Trophoblast cell (in vitro differentiated cells and primary cell): ENCODE measurements at regions not wholly inside any gene's neighbourhood (a gene's known extent, or its start where the extent isn't known, plus 50 kb on each side); places are given as distances from the start of the nearest gene placed in this dataset.

Experiments used
- DNase-seq, 2 donors: peaks; one replicate each; pipeline ENCODE4 v3.0.0-alpha.2; 2016
- H2AFZ ChIP-seq: 2 replicates; pipeline ENCODE4 v1.6.1; 2013; ENCODE audit warnings: low read length, moderate library complexity, mild to moderate bottlenecking; ENCODE audit not compliant: insufficient read depth, poor library complexity
- H2AK5ac ChIP-seq: 2 replicates; pipeline ENCODE4 v1.6.1; 2013; ENCODE audit warnings: mild to moderate bottlenecking, low read length
- H2BK120ac ChIP-seq: 2 replicates; pipeline ENCODE4 v1.6.1; 2013; ENCODE audit warnings: low read length, mild to moderate bottlenecking, moderate library complexity; ENCODE audit not compliant: insufficient read depth, poor library complexity
- H2BK12ac ChIP-seq: 2 replicates; pipeline ENCODE4 v1.6.1; 2013; ENCODE audit warnings: mild to moderate bottlenecking, low read length, moderate library complexity
- H2BK5ac ChIP-seq: 2 replicates; pipeline ENCODE4 v1.6.1; 2013; ENCODE audit warnings: low read length, low read depth, moderate library complexity, mild to moderate bottlenecking; ENCODE audit not compliant: poor library complexity
- H3K14ac ChIP-seq: 2 replicates; pipeline ENCODE4 v1.6.1; 2013; ENCODE audit warnings: mild to moderate bottlenecking, low read length
- H3K18ac ChIP-seq: 2 replicates; pipeline ENCODE4 v1.6.1; 2013; ENCODE audit warnings: mild to moderate bottlenecking, low read length
- H3K23ac ChIP-seq: 2 replicates; pipeline ENCODE4 v1.6.1; 2013; ENCODE audit warnings: low read length
- H3K27ac ChIP-seq: 2 replicates; pipeline ENCODE4 v1.5.1; 2013; ENCODE audit warnings: low read depth, mild to moderate bottlenecking, inconsistent platforms, low read length, moderate library complexity
- H3K27me3 ChIP-seq: 2 replicates; pipeline ENCODE4 v1.6.1; 2013; ENCODE audit warnings: inconsistent platforms, mild to moderate bottlenecking, low read length, moderate library complexity; ENCODE audit not compliant: insufficient read depth
- H3K36me3 ChIP-seq, 2 experiments: 1 replicate in 1 of 2; 2 replicates in 1 of 2; pipeline ENCODE4 v1.6.1; 2013; ENCODE audit warnings: low read length in 2 of 2, mild to moderate bottlenecking in 2 of 2, moderate library complexity in 1 of 2; ENCODE audit not compliant: insufficient read depth in 2 of 2, control insufficient read depth in 1 of 2
- H3K4ac ChIP-seq: 2 replicates; pipeline ENCODE4 v1.6.1; 2013; ENCODE audit warnings: low read depth, mild to moderate bottlenecking, low read length, moderate library complexity
- H3K4me1 ChIP-seq, 2 experiments: 1 replicate in 1 of 2; 2 replicates in 1 of 2; pipeline ENCODE4 v1.6.1; 2013; ENCODE audit warnings: low read length in 2 of 2, mild to moderate bottlenecking in 2 of 2, moderate library complexity in 1 of 2; ENCODE audit not compliant: insufficient read depth in 2 of 2, control insufficient read depth in 1 of 2
- H3K4me2 ChIP-seq: 2 replicates; pipeline ENCODE4 v1.6.1; 2013; ENCODE audit warnings: inconsistent platforms, mild to moderate bottlenecking, low read length, moderate library complexity
- H3K4me3 ChIP-seq: 2 replicates; pipeline ENCODE4 v1.5.1; 2013; ENCODE audit warnings: mild to moderate bottlenecking, low read depth, low read length, inconsistent platforms
- H3K79me1 ChIP-seq: one replicate; pipeline ENCODE4 v1.6.1; 2013; ENCODE audit warnings: low read length
- H3K79me2 ChIP-seq: 2 replicates; pipeline ENCODE4 v1.6.1; 2013; ENCODE audit warnings: low read length, mild to moderate bottlenecking; ENCODE audit not compliant: control insufficient read depth, insufficient read depth, poor library complexity
- H3K9ac ChIP-seq: 2 replicates; pipeline ENCODE4 v1.6.1; 2013; ENCODE audit warnings: mild to moderate bottlenecking, low read length
- H3K9me3 ChIP-seq: 2 replicates; pipeline ENCODE4 v1.6.1; 2013; ENCODE audit warnings: low read depth, mild to moderate bottlenecking, control low read depth, inconsistent platforms, low read length; ENCODE audit not compliant: insufficient read depth
- H4K12ac ChIP-seq: 2 replicates; pipeline ENCODE4 v1.6.1; 2013; ENCODE audit warnings: low read depth, mild to moderate bottlenecking, low read length, moderate library complexity
- H4K8ac ChIP-seq: 2 replicates; pipeline ENCODE4 v1.6.1; 2013; ENCODE audit warnings: low read depth, mild to moderate bottlenecking, low read length, moderate library complexity
- H4K91ac ChIP-seq: one replicate; pipeline ENCODE4 v1.6.1; 2013; ENCODE audit warnings: low read depth, mild to moderate bottlenecking, low read length, moderate library complexity
- WGBS: extraction: QIAGEN DNeasy Blood & Tissue Kit; methylation state at CpG from one replicate; pipeline ENCODE4 v1.1.7; 2013; ENCODE audit warnings: missing lambda C conversion rate; ENCODE audit not compliant: insufficient read length, insufficient coverage; ENCODE audit errors: extremely low coverage; 5-methylcytosine and 5-hydroxymethylcytosine counted together

DNA sequence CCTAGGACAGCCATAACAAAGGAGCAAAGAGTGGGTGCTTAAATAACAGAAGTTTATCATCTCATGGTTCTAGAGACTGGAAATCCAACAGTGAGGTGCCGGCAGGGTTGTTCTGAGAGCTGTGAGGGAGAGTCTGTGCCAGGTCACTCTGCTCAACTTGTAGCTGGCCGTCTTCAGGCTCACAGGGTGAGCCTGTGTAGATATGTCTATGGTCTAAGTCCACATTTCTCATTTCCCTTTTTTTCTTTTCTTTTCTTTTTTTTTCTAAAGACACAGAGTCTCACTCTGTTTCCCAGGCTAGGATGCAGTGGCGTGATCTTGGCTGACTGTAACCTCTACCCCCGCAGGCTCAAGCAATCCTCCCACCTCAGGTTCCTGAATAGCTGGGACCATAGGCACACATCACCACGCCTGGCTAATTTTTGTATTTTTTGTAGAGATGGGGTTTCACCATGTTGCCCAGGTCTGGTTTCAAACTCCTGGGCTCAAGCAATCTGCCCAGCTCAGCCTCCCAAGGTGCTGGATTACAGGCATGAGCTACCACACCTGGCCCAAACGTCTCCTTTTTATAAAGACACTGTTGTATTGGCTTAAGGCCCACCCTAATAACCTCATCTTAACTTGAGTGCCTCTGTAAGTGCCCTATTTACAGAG is 142.2 kb downstream of the SP3 start:
- Histone ChIP-seq H3K9ac (no peak overlapping the region), H3K79me2 (no peaks in the 10 kb centered on the region), H4K12ac (no peak overlapping the region), H4K8ac (no peak overlapping the region), H3K36me3 (no peaks in the 10 kb centered on the region), H2AFZ (no peak overlapping the region), H3K14ac (no peak overlapping the region), H2BK120ac (no peak overlapping the region), H3K4me3 (no peak overlapping the region), H3K18ac (no peak overlapping the region), H3K4me2 (no peak overlapping the region), H3K79me1 (no peaks in the 10 kb centered on the region), H3K4ac (no peak overlapping the region), H4K91ac (no peak overlapping the region), H2BK12ac (no peak overlapping the region), H2AK5ac (no peak overlapping the region), H3K4me1 (no peaks in the 10 kb centered on the region), H3K23ac (no peak overlapping the region), H3K9me3 (no peaks in the 10 kb centered on the region), H2BK5ac (no peak overlapping the region), H3K27ac (no peak overlapping the region), H3K27me3 (no peaks in the 10 kb centered on the region)
- DNase-seq, result no peak
- no CpG with 5 or more reads among the region's 6 CpGs for WGBS

DNA sequence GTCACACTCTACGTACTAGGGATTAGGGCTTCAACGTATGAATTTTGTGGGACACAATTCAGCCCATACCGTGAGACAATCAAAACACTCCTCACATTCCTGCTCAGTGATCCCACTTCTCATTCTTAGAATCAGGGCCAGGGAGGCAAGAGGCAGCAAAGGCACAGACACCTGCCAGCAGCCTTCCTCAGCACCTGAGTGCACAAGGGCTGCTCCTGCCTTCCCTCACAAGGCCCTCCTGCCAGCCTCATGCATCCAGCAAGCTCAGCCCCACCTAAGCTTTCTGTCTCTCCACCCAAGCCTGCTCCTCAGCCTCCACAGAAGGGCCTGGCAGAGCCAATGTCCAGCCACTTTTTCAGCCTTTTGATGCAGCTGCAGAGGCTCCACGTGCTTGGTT is 141.6 kb downstream of the SP3 start:
- H3K23ac ChIP-seq, result no peak overlapping the region
- H2BK120ac ChIP-seq, result no peak overlapping the region
- no peak overlapping the region for H2AK5ac ChIP-seq
- no peak overlapping the region for H4K12ac ChIP-seq
- H3K14ac ChIP-seq, result no peak overlapping the region
- no CpG with 5 or more reads among the region's 4 CpGs for WGBS
- no peak overlapping the region for H4K8ac ChIP-seq
- H3K18ac ChIP-seq, result no peak overlapping the region
- no peak overlapping the region for H2BK12ac ChIP-seq
- no peak overlapping the region for H3K4me3 ChIP-seq
- H3K27me3 ChIP-seq, result no peaks in the 10 kb centered on the region
- H3K4me1 ChIP-seq, result no peaks in the 10 kb centered on the region
- H2BK5ac ChIP-seq, result no peak overlapping the region
- H3K36me3 ChIP-seq, result no peaks in the 10 kb centered on the region
- H3K4ac ChIP-seq, result no peak overlapping the region
- no peak overlapping the region for H2AFZ ChIP-seq
- no peak overlapping the region for H3K4me2 ChIP-seq
- no peaks in the 10 kb centered on the region for H3K9me3 ChIP-seq
- no peak overlapping the region for H4K91ac ChIP-seq
- H3K79me1 ChIP-seq, result no peaks in the 10 kb centered on the region
- DNase-seq, result no peak
- H3K27ac ChIP-seq, result no peak overlapping the region
- no peaks in the 10 kb centered on the region for H3K79me2 ChIP-seq
- H3K9ac ChIP-seq, result no peak overlapping the region

DNA sequence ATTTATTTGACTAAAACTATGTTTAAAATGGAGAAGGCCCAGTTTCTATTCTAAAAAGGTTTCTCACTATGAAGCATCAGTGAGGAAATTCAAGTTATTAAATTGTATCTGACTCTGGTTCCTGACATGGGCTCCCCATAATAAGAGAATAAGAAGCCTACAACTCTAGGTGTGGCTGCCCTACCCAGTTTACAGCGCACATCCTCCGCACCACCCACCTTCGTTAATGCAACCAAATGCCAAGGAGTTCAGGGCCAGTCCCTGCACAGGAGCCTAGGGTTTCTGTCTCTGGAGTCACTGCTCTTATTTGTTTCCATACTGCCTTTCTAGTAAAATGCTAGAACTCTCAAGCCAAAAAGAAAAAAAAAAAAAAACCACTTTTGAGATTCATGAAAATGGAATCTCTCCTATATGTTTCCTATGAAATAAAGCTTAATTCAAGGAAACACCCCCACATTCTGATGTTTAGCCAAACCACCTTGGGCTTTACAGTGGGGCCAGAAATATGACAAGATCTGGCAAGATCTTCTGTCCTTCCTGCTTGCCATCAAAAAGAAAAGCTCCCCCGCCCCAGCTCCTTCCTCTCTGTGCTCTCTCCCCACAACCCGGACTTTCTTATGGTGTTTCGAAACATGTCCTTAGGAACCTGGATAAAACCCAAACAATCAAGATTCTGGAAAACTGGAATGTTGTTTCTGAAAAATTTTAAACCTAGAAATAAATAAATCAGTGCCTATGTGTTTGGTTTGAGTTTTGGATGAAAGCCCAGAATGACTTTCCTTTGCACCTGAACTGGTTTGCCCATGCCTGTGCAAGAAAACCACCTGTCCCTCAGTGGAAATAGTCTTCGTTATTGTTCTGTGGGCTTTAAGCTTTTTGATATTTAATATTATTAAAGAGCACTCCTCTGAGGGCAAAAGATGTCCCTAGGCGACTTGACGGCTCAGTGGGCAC is 136.7 kb downstream of the SP3 start:
- Histone ChIP-seq H3K27me3 (no peaks in the 10 kb centered on the region), H3K79me2 (no peaks in the 10 kb centered on the region), H3K9ac (no peak overlapping the region), H4K12ac (no peak overlapping the region), H3K79me1 (no peaks in the 10 kb centered on the region), H4K91ac (no peak overlapping the region), H3K27ac (no peak overlapping the region), H3K4me2 (no peak overlapping the region), H3K23ac (no peak overlapping the region), H3K4me3 (no peak overlapping the region), H2BK120ac (no peak overlapping the region), H3K36me3 (no peaks in the 10 kb centered on the region), H2AK5ac (no peak overlapping the region), H4K8ac (no peak overlapping the region), H3K9me3 (no peaks in the 10 kb centered on the region), H3K14ac (no peak overlapping the region), H3K4me1 (peaks cover 4 to 5% of the 10 kb centered on the region in 2 experiments), H2BK5ac (no peak overlapping the region), H3K18ac (no peak overlapping the region), H2BK12ac (no peak overlapping the region), H3K4ac (no peak overlapping the region), H2AFZ (no peak overlapping the region)
- WGBS, result no CpG with 5 or more reads among the region's 9 CpGs
- no peak for DNase-seq

DNA sequence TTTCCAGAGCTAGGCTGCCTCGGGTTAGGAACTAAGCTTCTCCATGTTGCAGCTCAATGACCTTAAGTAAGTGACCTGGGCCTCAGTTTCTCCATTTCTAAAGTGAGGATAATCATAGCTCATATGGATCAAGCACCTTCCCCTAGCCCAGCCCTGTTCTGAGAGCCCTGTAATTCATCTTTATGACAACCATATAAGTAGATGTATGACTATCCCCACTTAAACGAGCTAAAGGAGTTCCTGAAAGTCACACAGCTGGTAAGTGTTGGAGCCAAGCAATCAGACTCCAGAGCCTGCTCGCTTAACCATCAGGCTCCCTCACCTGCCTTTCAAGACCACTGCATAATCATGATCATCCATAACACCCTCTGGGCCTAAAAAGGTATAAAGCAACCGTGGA is 135.4 kb downstream of the SP3 start:
- no peak overlapping the region for H3K23ac ChIP-seq
- no peak overlapping the region for H3K9ac ChIP-seq
- no CpG with 5 or more reads among the region's 4 CpGs for WGBS

More for the DNA sequence above, 135.4 kb downstream of the SP3 start:
- no peak for DNase-seq
- Histone ChIP-seq H2AK5ac (no peak overlapping the region), H3K18ac (no peak overlapping the region), H3K36me3 (no peaks in the 10 kb centered on the region), H4K91ac (no peak overlapping the region), H2BK12ac (no peak overlapping the region), H3K4me1 (peaks cover 4 to 5% of the 10 kb centered on the region in 2 experiments), H2AFZ (no peak overlapping the region), H4K8ac (no peak overlapping the region), H4K12ac (no peak overlapping the region), H3K9me3 (no peaks in the 10 kb centered on the region), H2BK120ac (no peak overlapping the region), H2BK5ac (no peak overlapping the region), H3K27ac (no peak overlapping the region), H3K4ac (no peak overlapping the region), H3K79me1 (no peaks in the 10 kb centered on the region), H3K79me2 (no peaks in the 10 kb centered on the region), H3K4me3 (no peak overlapping the region), H3K4me2 (no peak overlapping the region), H3K27me3 (no peaks in the 10 kb centered on the region), H3K14ac (no peak overlapping the region)
